OCI-LY7 (cell line): ENCODE measurements at regions not wholly inside any gene's neighbourhood (a gene's known extent, or its start where the extent isn't known, plus 50 kb on each side); places are given as distances from the start of the nearest gene placed in this dataset.

Experiments used
- BruUV-seq: library from RNA; stranded (reverse); fragments of 400-500 nt; replicated peaks from 2 replicates; lab custom pipeline; 2021; lab: Mats Ljungman, UMichigan
- CTCF ChIA-PET: fragments of 300-600 bp; sonication (Branson Sonifier 250); formaldehyde crosslinking; loops from one replicate; lab custom pipeline; 2022; ENCODE audit warnings: antibody characterized with exemption; ENCODE audit not compliant: unreplicated experiment; lab: Charles Lee
- POLR2A ChIA-PET: fragments of 300-600 bp; sonication (Branson Sonifier 250); formaldehyde crosslinking; loops from one replicate; lab custom pipeline; 2022; ENCODE audit warnings: antibody characterized with exemption; lab: Charles Lee
- DNase-seq: peaks from one replicate; pipeline ENCODE4 v3.0.0-alpha.2; 2015; ENCODE audit warnings: low spot score
- H2AFZ ChIP-seq: fragments of 200-600 bp; sonication (generic), shearing (Covaris generic); 2 replicates; pipeline ENCODE4 v1.6.1; 2014; ENCODE audit warnings: mild to moderate bottlenecking, antibody characterized with exemption, low read length, moderate library complexity
- H3K27ac ChIP-seq: fragments of 200-600 bp; sonication (generic); 2 replicates; pipeline ENCODE4 v1.5.1; 2014; ENCODE audit warnings: mixed run types, low read depth, mild to moderate bottlenecking, moderate library complexity, low read length, inconsistent platforms; ENCODE audit not compliant: poor library complexity, severe bottlenecking
- H3K36me3 ChIP-seq: fragments of 200-600 bp; sonication (generic); 2 replicates; pipeline ENCODE4 v1.6.1; 2014; ENCODE audit warnings: mild to moderate bottlenecking, antibody characterized with exemption, low read length, moderate library complexity, mixed read lengths; ENCODE audit not compliant: insufficient read depth
- H3K4me1 ChIP-seq: fragments of 200-600 bp; sonication (generic); 2 replicates; pipeline ENCODE4 v1.5.1; 2014; ENCODE audit warnings: mild to moderate bottlenecking, low read length; ENCODE audit not compliant: insufficient read depth, poor library complexity, severe bottlenecking
- H3K4me2 ChIP-seq: fragments of 200-600 bp; sonication (generic); 2 replicates; pipeline ENCODE4 v1.6.1; 2014; ENCODE audit warnings: mild to moderate bottlenecking, low read length
- H3K4me3 ChIP-seq: fragments of 200-600 bp; sonication (generic); 2 replicates; pipeline ENCODE4 v1.5.1; 2014; ENCODE audit warnings: mild to moderate bottlenecking, low read depth, low read length; ENCODE audit not compliant: poor library complexity, severe bottlenecking
- H3K79me2 ChIP-seq: fragments of 200-600 bp; sonication (generic); 2 replicates; pipeline ENCODE4 v1.6.1; 2016; ENCODE audit warnings: low read depth, mild to moderate bottlenecking, low read length, moderate library complexity, mixed read lengths; ENCODE audit not compliant: insufficient read depth
- H3K9me2 ChIP-seq: fragments of 200-600 bp; sonication (generic); 2 replicates; pipeline ENCODE4 v1.6.1; 2016; ENCODE audit warnings: mild to moderate bottlenecking, low read length, mixed read lengths; ENCODE audit not compliant: insufficient read depth
- H3K9me3 ChIP-seq: fragments of 200-600 bp; sonication (generic); 2 replicates; pipeline ENCODE4 v1.6.1; 2014; ENCODE audit warnings: mild to moderate bottlenecking, mixed run types, low read length, mixed read lengths
- H4K20me1 ChIP-seq: fragments of 200-600 bp; sonication (generic); 2 replicates; pipeline ENCODE4 v1.6.1; 2014; ENCODE audit warnings: mild to moderate bottlenecking, antibody characterized with exemption, low read length, moderate library complexity, mixed read lengths; ENCODE audit not compliant: insufficient read depth
- EZH2phosphoT487 ChIP-seq: fragments of 200-600 bp; sonication (generic); IDR thresholded peaks from 2 replicates; pipeline ENCODE4 v1.6.1; 2018; ENCODE audit warnings: low read depth, borderline replicate concordance, mild to moderate bottlenecking, mixed run types, antibody characterized with exemption, low read length, moderate library complexity, mixed read lengths
- intact Hi-C: fragments of 100-400 bp; cut with micrococcal nuclease; formaldehyde crosslinking; loops from one replicate; pipeline ENCODE4 v1.10.0; 2022; ENCODE audit not compliant: unreplicated experiment
- TF ChIP-seq, protein P1 (sequence below): fragments of 200-600 bp; sonication (generic); conservative IDR thresholded peaks from 2 replicates; pipeline ENCODE4 v1.5.1; 2014; ENCODE audit warnings: mild to moderate bottlenecking, antibody characterized with exemption, low read length, moderate library complexity, mixed read lengths

DNA sequence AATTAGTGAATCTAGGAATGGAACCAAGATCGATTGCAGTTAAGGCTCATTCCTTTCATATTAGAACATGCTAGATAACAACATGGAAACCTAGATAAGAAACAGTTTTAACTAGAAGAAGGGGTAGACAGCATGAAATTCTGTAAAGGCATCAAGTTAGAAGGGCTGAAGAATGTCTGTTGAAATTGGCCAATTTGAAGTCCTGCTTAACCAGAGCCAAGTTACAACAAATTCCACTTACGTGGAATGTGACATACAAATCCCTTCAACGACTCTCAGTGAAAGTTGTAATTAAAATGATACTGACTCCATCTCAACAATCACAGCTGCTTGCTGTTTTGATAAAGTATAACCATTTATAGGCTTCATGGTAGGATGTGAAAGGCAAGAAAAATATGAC lies 1065.7 kb downstream of the DNAJB9 start:
- BruUV-seq, result no TSS peak
- no peak for DNase-seq
- intact Hi-C loops, result no loop called here
- H3K9me2 ChIP-seq, result no peaks in the 10 kb centered on the region
- H3K27ac ChIP-seq, result no peak overlapping the region
- POLR2A ChIA-PET, result interaction anchor here (0.5 kb wide), 1 partner anchor 71 kb away, joined by 3 read pairs; no protein-coding TSS in a partner anchor
- H3K79me2 ChIP-seq, result no peaks in the 10 kb centered on the region
- CTCF ChIA-PET, result no interaction called here
- H3K9me3 ChIP-seq, result no peaks in the 10 kb centered on the region
- H3K36me3 ChIP-seq, result no peaks in the 10 kb centered on the region
- H4K20me1 ChIP-seq, result no peaks in the 10 kb centered on the region
- H3K4me3 ChIP-seq, result no peak overlapping the region
- H3K4me1 ChIP-seq, result no peaks in the 10 kb centered on the region
- H2AFZ ChIP-seq, result no peak overlapping the region
- no peak for TF ChIP-seq EZH2phosphoT487
- TF ChIP-seq, protein P1, sequence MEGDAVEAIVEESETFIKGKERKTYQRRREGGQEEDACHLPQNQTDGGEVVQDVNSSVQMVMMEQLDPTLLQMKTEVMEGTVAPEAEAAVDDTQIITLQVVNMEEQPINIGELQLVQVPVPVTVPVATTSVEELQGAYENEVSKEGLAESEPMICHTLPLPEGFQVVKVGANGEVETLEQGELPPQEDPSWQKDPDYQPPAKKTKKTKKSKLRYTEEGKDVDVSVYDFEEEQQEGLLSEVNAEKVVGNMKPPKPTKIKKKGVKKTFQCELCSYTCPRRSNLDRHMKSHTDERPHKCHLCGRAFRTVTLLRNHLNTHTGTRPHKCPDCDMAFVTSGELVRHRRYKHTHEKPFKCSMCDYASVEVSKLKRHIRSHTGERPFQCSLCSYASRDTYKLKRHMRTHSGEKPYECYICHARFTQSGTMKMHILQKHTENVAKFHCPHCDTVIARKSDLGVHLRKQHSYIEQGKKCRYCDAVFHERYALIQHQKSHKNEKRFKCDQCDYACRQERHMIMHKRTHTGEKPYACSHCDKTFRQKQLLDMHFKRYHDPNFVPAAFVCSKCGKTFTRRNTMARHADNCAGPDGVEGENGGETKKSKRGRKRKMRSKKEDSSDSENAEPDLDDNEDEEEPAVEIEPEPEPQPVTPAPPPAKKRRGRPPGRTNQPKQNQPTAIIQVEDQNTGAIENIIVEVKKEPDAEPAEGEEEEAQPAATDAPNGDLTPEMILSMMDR, result no peak
- no peak overlapping the region for H3K4me2 ChIP-seq

DNA sequence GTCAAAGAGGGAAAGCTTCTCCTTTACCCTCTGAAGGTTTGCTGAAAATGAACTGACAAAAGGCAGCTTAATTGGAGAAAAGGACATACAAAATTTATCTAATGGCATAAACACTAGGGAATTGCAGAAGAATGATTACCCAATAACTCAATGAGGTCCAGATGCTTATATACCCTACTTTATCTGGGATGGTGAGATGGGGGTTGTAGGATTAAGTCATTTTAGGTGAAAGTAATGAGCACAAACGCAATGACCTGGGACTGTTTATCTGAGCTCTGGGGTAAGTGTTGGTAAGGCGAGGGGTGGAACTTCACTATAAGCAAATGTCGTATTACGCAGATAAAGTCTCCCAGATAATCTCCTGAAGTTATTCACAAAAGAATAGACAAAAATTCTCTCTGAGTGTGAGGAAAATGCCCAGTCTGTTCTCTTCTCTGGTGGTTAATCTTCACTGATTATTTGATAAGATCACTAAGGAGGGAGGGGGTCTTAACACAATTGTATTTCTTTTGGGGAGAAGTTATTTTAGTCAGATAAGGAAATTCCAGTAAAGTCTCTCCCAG lies 1067.8 kb downstream of the DNAJB9 start:
- Histone ChIP-seq H3K4me1 (no peaks in the 10 kb centered on the region), H3K36me3 (no peaks in the 10 kb centered on the region), H4K20me1 (no peaks in the 10 kb centered on the region), H3K79me2 (no peaks in the 10 kb centered on the region), H2AFZ (no peak overlapping the region), H3K9me2 (no peaks in the 10 kb centered on the region), H3K4me2 (no peak overlapping the region), H3K4me3 (no peak overlapping the region), H3K9me3 (no peaks in the 10 kb centered on the region), H3K27ac (no peak overlapping the region)
- no TSS peak for BruUV-seq
- ChIA-PET CTCF (no interaction called here), POLR2A (no interaction called here)
- no peak for DNase-seq
- no peak for TF ChIP-seq EZH2phosphoT487
- TF ChIP-seq, protein P1, result no peak
- intact Hi-C loops, result no loop called here

DNA sequence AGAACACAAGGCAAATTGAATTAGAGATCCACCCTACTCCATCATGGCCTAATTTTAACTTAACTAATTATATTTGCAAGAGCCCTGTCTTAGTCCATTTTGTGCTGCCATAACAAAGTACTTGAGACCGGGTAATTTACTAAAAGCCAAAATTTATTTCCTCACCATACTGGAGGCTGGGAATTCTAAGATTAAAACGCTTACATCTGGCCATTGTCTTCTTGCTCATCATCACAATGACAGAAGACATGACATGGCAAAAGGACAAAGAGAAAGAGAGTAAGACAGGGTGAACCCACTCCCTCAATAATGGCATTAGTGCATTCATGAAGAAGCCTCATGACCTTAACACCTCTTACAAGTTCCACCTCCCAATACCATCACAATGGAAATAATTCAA lies 1068.6 kb downstream of the DNAJB9 start:
- Histone ChIP-seq H3K4me2 (no peak overlapping the region), H3K4me3 (no peak overlapping the region), H3K9me3 (no peaks in the 10 kb centered on the region), H4K20me1 (no peaks in the 10 kb centered on the region), H2AFZ (no peak overlapping the region), H3K27ac (no peak overlapping the region), H3K79me2 (no peaks in the 10 kb centered on the region), H3K4me1 (no peaks in the 10 kb centered on the region), H3K36me3 (no peaks in the 10 kb centered on the region), H3K9me2 (no peaks in the 10 kb centered on the region)
- no peak for DNase-seq
- no TSS peak for BruUV-seq
- CTCF ChIA-PET, result no interaction called here
- TF ChIP-seq, protein P1, result no peak
- TF ChIP-seq EZH2phosphoT487, result no peak
- intact Hi-C loops, result no loop called here
- POLR2A ChIA-PET, result no interaction called here
